DND-41 (cell line): ENCODE measurements at regions not wholly inside any gene's neighbourhood (a gene's known extent, or its start where the extent isn't known, plus 50 kb on each side); places are given as distances from the start of the nearest gene placed in this dataset.

ENCODE experiments used
- ATAC-seq: fragments of 200-7000 bp; cut with Tn5 transposase; 3 replicates; pipeline ENCODE4 v1.9.1; 2021; ENCODE audit warnings: low read depth; ENCODE audit not compliant: insufficient read depth
- DNase-seq: peaks from one replicate; pipeline ENCODE4 v3.0.0-alpha.2; 2020
- H2AFZ ChIP-seq: 2 replicates; pipeline ENCODE4 v1.6.0; 2012; ENCODE audit warnings: low read depth, low read length
- H3K27ac ChIP-seq: 2 replicates; pipeline ENCODE4 v1.5.1; 2012; ENCODE audit warnings: low read length, inconsistent platforms
- H3K27me3 ChIP-seq: fragments of 200-600 bp; sonication (generic); 2 replicates; pipeline ENCODE4 v1.6.0; 2012; ENCODE audit warnings: low read length, mild to moderate bottlenecking, inconsistent platforms; ENCODE audit not compliant: insufficient read depth, poor library complexity
- H3K36me3 ChIP-seq: 2 replicates; pipeline ENCODE4 v1.5.1; 2012; ENCODE audit warnings: low read length, inconsistent platforms; ENCODE audit not compliant: insufficient read depth
- H3K4me1 ChIP-seq: 2 replicates; pipeline ENCODE4 v1.5.1; 2012; ENCODE audit warnings: mild to moderate bottlenecking, low read length; ENCODE audit not compliant: insufficient read depth
- H3K4me2 ChIP-seq: 2 replicates; pipeline ENCODE4 v1.6.0; 2012; ENCODE audit warnings: mild to moderate bottlenecking, moderate library complexity, low read length, inconsistent platforms; ENCODE audit not compliant: insufficient read depth
- H3K4me3 ChIP-seq, 2 experiments: fragments of 200-600 bp in 1 of 2; shearing (Covaris generic) in 1 of 2; 2 replicates each; pipeline ENCODE4 v1.5.1; 2012 to 2016; ENCODE audit warnings: inconsistent platforms in 2 of 2, low read length in 2 of 2, mild to moderate bottlenecking in 2 of 2, low read depth in 1 of 2, moderate library complexity in 1 of 2
- H3K79me2 ChIP-seq: 2 replicates; pipeline ENCODE4 v1.6.0; 2012; ENCODE audit warnings: low read length, inconsistent platforms; ENCODE audit not compliant: insufficient read depth
- H3K9ac ChIP-seq: 2 replicates; pipeline ENCODE4 v1.6.0; 2012; ENCODE audit warnings: low read depth, mild to moderate bottlenecking, inconsistent platforms, low read length, moderate library complexity
- H3K9me3 ChIP-seq: 2 replicates; pipeline ENCODE4 v1.5.1; 2012; ENCODE audit warnings: low read length, moderate library complexity, mild to moderate bottlenecking, inconsistent platforms; ENCODE audit not compliant: insufficient read depth, severe bottlenecking
- H4K20me1 ChIP-seq: 2 replicates; pipeline ENCODE4 v1.6.0; 2012; ENCODE audit warnings: low read length; ENCODE audit not compliant: insufficient read depth
- EZH2 ChIP-seq: IDR thresholded peaks from 3 replicates; pipeline ENCODE4 v1.6.1; 2012; ENCODE audit warnings: borderline replicate concordance, low read depth, mild to moderate bottlenecking, moderate library complexity, low read length, inconsistent platforms; ENCODE audit not compliant: severe bottlenecking
- TF ChIP-seq, protein P1 (sequence below): IDR thresholded peaks from 2 replicates; pipeline ENCODE4 v1.5.1; 2012; ENCODE audit warnings: borderline replicate concordance, low read length, moderate library complexity, mild to moderate bottlenecking; ENCODE audit not compliant: poor library complexity, severe bottlenecking; ENCODE audit errors: extremely low read depth

- DNase-seq, result no peak
- H2AFZ ChIP-seq, result no peak overlapping the region
- no peaks in the 10 kb centered on the region for H3K9me3 ChIP-seq
- H3K4me2 ChIP-seq, result no peak overlapping the region
- H3K4me1 ChIP-seq, result no peaks in the 10 kb centered on the region
- no peak for TF ChIP-seq EZH2
- TF ChIP-seq, protein P1, sequence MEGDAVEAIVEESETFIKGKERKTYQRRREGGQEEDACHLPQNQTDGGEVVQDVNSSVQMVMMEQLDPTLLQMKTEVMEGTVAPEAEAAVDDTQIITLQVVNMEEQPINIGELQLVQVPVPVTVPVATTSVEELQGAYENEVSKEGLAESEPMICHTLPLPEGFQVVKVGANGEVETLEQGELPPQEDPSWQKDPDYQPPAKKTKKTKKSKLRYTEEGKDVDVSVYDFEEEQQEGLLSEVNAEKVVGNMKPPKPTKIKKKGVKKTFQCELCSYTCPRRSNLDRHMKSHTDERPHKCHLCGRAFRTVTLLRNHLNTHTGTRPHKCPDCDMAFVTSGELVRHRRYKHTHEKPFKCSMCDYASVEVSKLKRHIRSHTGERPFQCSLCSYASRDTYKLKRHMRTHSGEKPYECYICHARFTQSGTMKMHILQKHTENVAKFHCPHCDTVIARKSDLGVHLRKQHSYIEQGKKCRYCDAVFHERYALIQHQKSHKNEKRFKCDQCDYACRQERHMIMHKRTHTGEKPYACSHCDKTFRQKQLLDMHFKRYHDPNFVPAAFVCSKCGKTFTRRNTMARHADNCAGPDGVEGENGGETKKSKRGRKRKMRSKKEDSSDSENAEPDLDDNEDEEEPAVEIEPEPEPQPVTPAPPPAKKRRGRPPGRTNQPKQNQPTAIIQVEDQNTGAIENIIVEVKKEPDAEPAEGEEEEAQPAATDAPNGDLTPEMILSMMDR, result no peak
- H3K9ac ChIP-seq, result no peak overlapping the region
- H4K20me1 ChIP-seq, result no peaks in the 10 kb centered on the region
- H3K27ac ChIP-seq, result no peak overlapping the region
- no peaks in the 10 kb centered on the region for H3K79me2 ChIP-seq
- no peaks in the 10 kb centered on the region for H3K36me3 ChIP-seq
- H3K27me3 ChIP-seq, result no peaks in the 10 kb centered on the region
- no peak for ATAC-seq
- H3K4me3 ChIP-seq, result no peak overlapping the region
Observed at GRCh38 chr4:24330573-24330972, 253.8 kb downstream of the DHX15 start.

GRCh38 chr4:24330172-24330571 is 254.2 kb downstream of the DHX15 start:
- H3K79me2 ChIP-seq, result no peaks in the 10 kb centered on the region

DNA sequence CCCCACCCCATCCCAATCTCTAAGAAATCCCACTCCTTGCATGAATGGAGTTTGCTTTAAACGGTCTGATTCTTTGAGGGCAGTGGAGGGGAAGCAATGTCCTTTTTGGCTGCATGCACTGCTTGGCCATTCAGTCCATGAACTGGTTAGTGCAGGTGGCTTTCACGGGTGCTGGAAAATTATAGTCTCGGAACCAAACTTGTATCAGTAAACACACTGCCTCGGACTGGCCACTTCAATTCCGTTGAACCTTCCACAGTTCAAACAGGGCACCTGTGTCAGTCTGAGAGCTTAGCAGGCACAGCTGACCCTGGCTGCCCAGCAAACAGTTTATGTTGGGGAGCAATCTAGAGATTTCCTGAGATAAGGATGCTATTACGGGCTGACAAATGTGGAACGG is 255.6 kb downstream of the DHX15 start:
- Histone ChIP-seq H3K4me3 (no peak overlapping the region), H3K27me3 (no peaks in the 10 kb centered on the region), H3K9ac (no peak overlapping the region), H3K36me3 (no peaks in the 10 kb centered on the region), H3K9me3 (no peaks in the 10 kb centered on the region), H3K27ac (no peak overlapping the region), H2AFZ (no peak overlapping the region), H3K4me2 (no peak overlapping the region), H4K20me1 (no peaks in the 10 kb centered on the region), H3K79me2 (no peaks in the 10 kb centered on the region), H3K4me1 (no peaks in the 10 kb centered on the region)
- ATAC-seq (no peak), DNase-seq (no peak)
- TF ChIP-seq, protein P1, result no peak
- no peak for TF ChIP-seq EZH2

More at GRCh38 chr4:24330172-24330571, 254.2 kb downstream of the DHX15 start:
- Histone ChIP-seq H3K27ac (no peak overlapping the region), H3K4me3 (no peak overlapping the region), H3K9ac (no peak overlapping the region), H3K9me3 (no peaks in the 10 kb centered on the region), H3K4me1 (no peaks in the 10 kb centered on the region), H3K36me3 (no peaks in the 10 kb centered on the region), H3K27me3 (no peaks in the 10 kb centered on the region), H3K4me2 (no peak overlapping the region), H4K20me1 (no peaks in the 10 kb centered on the region), H2AFZ (no peak overlapping the region)
- no peak for TF ChIP-seq EZH2
- TF ChIP-seq, protein P1, result no peak
- DNase-seq, result no peak
- ATAC-seq, result no peak

GRCh38 chr4:24328310-24328709 is 256.0 kb downstream of the DHX15 start:
- no peaks in the 10 kb centered on the region for H3K4me1 ChIP-seq
- no peak overlapping the region for H2AFZ ChIP-seq
- DNase-seq (no peak), ATAC-seq (no peak)
- H3K27me3 ChIP-seq, result no peaks in the 10 kb centered on the region
- TF ChIP-seq EZH2, result no peak
- TF ChIP-seq, protein P1, result no peak
- H4K20me1 ChIP-seq, result no peaks in the 10 kb centered on the region
- no peaks in the 10 kb centered on the region for H3K79me2 ChIP-seq
- no peaks in the 10 kb centered on the region for H3K36me3 ChIP-seq
- no peak overlapping the region for H3K27ac ChIP-seq
- no peaks in the 10 kb centered on the region for H3K9me3 ChIP-seq
- no peak overlapping the region for H3K4me3 ChIP-seq
- H3K4me2 ChIP-seq, result no peak overlapping the region
- H3K9ac ChIP-seq, result no peak overlapping the region
